Prostate gland (tissue), 2 donors: ENCODE measurements at regions not wholly inside any gene's neighbourhood (a gene's known extent, or its start where the extent isn't known, plus 50 kb on each side); places are given as distances from the start of the nearest gene placed in this dataset.

Source experiments
- DNase-seq: peaks from one replicate; pipeline ENCODE4 v3.0.0-alpha.2; 2019; ENCODE audit warnings: low spot score
- H3K27ac ChIP-seq, 2 donors: fragments of 200-600 bp; sonication (generic); 2 replicates each; pipeline ENCODE4 v1.5.1; 2017 to 2019
- H3K27me3 ChIP-seq: fragments of 200-600 bp; sonication (generic); replicated peaks from 2 replicates; pipeline ENCODE4 v1.5.1; 2019; ENCODE audit not compliant: insufficient read depth
- H3K36me3 ChIP-seq, 2 donors: fragments of 200-600 bp; sonication (generic); 1 replicate in 1 of 2; 2 replicates in 1 of 2; pipeline versions ENCODE4 v1.5.1 to v1.8.1; 2017 to 2019
- H3K4me1 ChIP-seq: fragments of 200-600 bp; sonication (generic); replicated peaks from 2 replicates; pipeline ENCODE4 v1.5.1; 2019
- H3K4me3 ChIP-seq, 2 donors: fragments of 200-600 bp; sonication (generic); 2 replicates each; pipeline ENCODE4 v1.5.1; 2017 to 2019
- H3K9me3 ChIP-seq: fragments of 200-600 bp; sonication (generic); 2 replicates; pipeline ENCODE4 v1.5.1; 2017
- CTCF ChIP-seq, 4 experiments: fragments of 200-600 bp in 2 of 4; fragments of 450-650 bp in 2 of 4; sonication (generic) in 2 of 4; IDR thresholded peaks; 1 replicate in 3 of 4; 2 replicates in 1 of 4; pipeline ENCODE4 v1.5.1; 2016 to 2019; ENCODE audit warnings: antibody characterized with exemption in 4 of 4, mild to moderate bottlenecking in 2 of 4, moderate library complexity in 2 of 4
- POLR2A ChIP-seq: fragments of 450-650 bp; IDR thresholded peaks from one replicate; pipeline ENCODE4 v1.6.1; 2016; ENCODE audit warnings: antibody characterized with exemption, mild to moderate bottlenecking
- POLR2AphosphoS5 ChIP-seq: sonication (generic); formaldehyde crosslinking; IDR thresholded peaks from one replicate; pipeline ENCODE4 v1.6.1; 2017; ENCODE audit warnings: antibody characterized with exemption
- WGBS: methylation state at CpG from one replicate; pipeline ENCODE4 v1.1.5; 2018; 5-methylcytosine and 5-hydroxymethylcytosine counted together
- intact Hi-C: fragments of 100-400 bp; cut with DNase I; formaldehyde crosslinking; loops from one replicate; pipeline ENCODE4 v1.14.2; 2022

GRCh38 chr3:168416446-168416845 lies 320.7 kb upstream of the GOLIM4 start:
- TF ChIP-seq POLR2A (no peak), CTCF (IDR thresholded peaks at IDR 0.05) (no peak), POLR2AphosphoS5 (no peak)
- Histone ChIP-seq H3K27ac (no peak overlapping the region), H3K27me3 (no peaks in the 10 kb centered on the region), H3K36me3 (no peaks in the 10 kb centered on the region), H3K4me1 (no peaks in the 10 kb centered on the region), H3K9me3 (no peaks in the 10 kb centered on the region), H3K4me3 (no peak overlapping the region)
- WGBS, result 61% methylated on average over 6 of the region's 6 CpGs
- intact Hi-C loops, result no loop called here
- DNase-seq, result no peak

- no peaks in the 10 kb centered on the region for H3K36me3 ChIP-seq
- 86% methylated on average over 1 of the region's 1 CpG for WGBS
- H3K9me3 ChIP-seq, result no peaks in the 10 kb centered on the region
- no peak for DNase-seq
- no peaks in the 10 kb centered on the region for H3K4me1 ChIP-seq
- TF ChIP-seq POLR2A (no peak), CTCF (IDR thresholded peaks at IDR 0.05) (no peak), POLR2AphosphoS5 (no peak)
- no peaks in the 10 kb centered on the region for H3K27me3 ChIP-seq
- H3K4me3 ChIP-seq, result no peak overlapping the region
- no peak overlapping the region for H3K27ac ChIP-seq
- intact Hi-C loops, result no loop called here
Measured at GRCh38 chr3:168414149-168414548, 318.4 kb upstream of the GOLIM4 start.

DNA sequence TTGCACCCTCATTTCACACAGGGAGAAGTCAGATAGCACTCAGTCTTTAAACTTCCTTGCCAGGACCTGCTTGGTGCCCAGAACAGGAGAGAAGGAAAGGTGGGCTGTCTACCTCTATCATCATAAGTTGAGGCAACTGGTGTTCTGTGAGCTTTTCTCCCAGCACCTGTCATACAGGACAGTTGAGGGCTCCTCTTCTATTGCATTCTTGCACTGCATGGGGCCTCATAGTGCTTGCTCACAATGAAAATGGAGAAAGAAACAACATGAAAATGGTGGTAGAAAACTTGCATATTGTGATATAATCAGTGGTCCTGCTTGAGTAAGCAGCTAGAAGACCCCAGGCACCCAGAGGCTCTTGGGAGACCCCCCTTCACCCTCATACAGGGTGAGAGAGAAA lies 311.7 kb upstream of the GOLIM4 start:
- H3K4me3 ChIP-seq, result no peak overlapping the region

DNA sequence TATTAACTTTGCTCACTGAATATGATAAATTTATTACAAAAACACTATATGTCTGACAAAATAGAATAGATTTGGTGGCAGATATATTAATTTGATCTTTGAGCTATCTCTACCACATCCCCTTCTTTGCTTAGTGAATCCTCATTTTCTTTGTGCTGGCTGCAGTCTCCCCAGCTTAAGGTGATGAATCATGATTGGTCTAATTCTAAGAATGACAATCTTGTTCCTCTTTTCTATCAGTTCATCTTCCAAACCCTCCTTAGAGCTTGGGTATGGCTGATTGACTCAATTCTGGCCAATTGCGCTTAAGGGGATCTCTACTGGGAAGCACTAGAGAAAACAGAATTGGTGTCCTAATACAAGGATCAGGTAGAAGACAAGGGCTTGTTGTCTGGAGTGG lies 309.6 kb upstream of the GOLIM4 start:
- Histone ChIP-seq H3K27ac (no peak overlapping the region), H3K4me1 (no peaks in the 10 kb centered on the region), H3K9me3 (no peaks in the 10 kb centered on the region), H3K36me3 (no peaks in the 10 kb centered on the region), H3K4me3 (no peak overlapping the region), H3K27me3 (no peaks in the 10 kb centered on the region)
- DNase-seq, result no peak
- whole genome bisulfite sequencing, result 100% methylated on average over 1 of the region's 1 CpG
- TF ChIP-seq CTCF (IDR thresholded peaks at IDR 0.05), result no peak
- no peak for TF ChIP-seq POLR2A
- TF ChIP-seq POLR2AphosphoS5, result no peak
- intact Hi-C loops, result no loop called here

More for the DNA sequence above, 311.7 kb upstream of the GOLIM4 start:
- H3K27ac ChIP-seq, result no peak overlapping the region
- H3K9me3 ChIP-seq, result no peaks in the 10 kb centered on the region
- no peaks in the 10 kb centered on the region for H3K4me1 ChIP-seq
- no peaks in the 10 kb centered on the region for H3K36me3 ChIP-seq
- no peaks in the 10 kb centered on the region for H3K27me3 ChIP-seq
- TF ChIP-seq POLR2AphosphoS5 (no peak), CTCF (IDR thresholded peaks at IDR 0.05) (no peak), POLR2A (no peak)
- no peak for DNase-seq
- intact Hi-C loops, result no loop called here

DNA sequence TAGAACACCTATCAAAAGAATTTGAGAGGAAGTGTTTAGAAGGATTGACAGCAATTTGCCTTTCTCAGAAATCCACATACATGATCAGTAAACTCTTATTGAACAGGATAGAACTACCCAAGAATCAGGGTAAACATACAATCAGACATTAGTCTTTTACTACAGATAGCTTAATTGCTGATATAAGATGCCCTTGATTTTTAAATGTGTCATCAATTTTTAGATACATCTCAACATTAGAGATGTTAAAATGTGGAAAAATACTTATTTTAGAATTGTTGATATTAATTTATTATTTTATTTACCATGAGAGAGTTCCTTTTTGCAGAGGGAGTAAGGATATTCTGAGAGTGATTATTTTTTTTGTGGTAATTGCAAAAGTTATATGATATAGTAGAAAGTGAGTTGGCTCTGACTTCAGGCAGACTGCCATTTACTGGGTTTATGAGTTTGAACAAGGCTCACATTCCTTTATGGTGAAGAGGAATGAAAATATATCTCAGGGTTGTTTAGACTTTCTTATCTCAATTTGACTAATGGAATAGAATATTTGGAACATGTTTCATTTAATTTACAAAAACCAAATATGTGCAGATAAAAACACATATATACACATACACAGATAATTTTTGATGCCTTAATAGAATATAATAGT lies 302.8 kb upstream of the GOLIM4 start:
- intact Hi-C loops, result no loop called here
- H3K9me3 ChIP-seq, result no peaks in the 10 kb centered on the region
- DNase-seq, result no peak

More for the DNA sequence above, 302.8 kb upstream of the GOLIM4 start:
- Histone ChIP-seq H3K27ac (no peak overlapping the region), H3K27me3 (no peaks in the 10 kb centered on the region), H3K4me1 (no peaks in the 10 kb centered on the region), H3K36me3 (no peaks in the 10 kb centered on the region), H3K4me3 (no peak overlapping the region)
- TF ChIP-seq CTCF (IDR thresholded peaks at IDR 0.05) (no peak), POLR2AphosphoS5 (no peak), POLR2A (no peak)
